HCT116 (cell line): ENCODE measurements at regions not wholly inside any gene's neighbourhood (a gene's known extent, or its start where the extent isn't known, plus 50 kb on each side); places are given as distances from the start of the nearest gene placed in this dataset.

Experiments used
- ATAC-seq: fragments of 200-7000 bp; cut with Tn5 transposase; 2 replicates; pipeline ENCODE4 v1.9.1; 2020; ENCODE audit warnings: mild to moderate bottlenecking, moderate library complexity
- BruUV-seq: library from RNA; stranded (reverse); fragments of 400-500 nt; replicated peaks from 2 replicates; lab custom pipeline; 2021; lab: Mats Ljungman, UMichigan
- CTCF ChIA-PET: fragments of 300-600 bp; sonication (Branson Sonifier 250); formaldehyde crosslinking; loops from one replicate; lab custom pipeline; 2021; ENCODE audit warnings: antibody characterized with exemption; lab: Charles Lee
- POLR2A ChIA-PET: fragments of 300-600, 350-600 bp; sonication (Branson Sonifier 250); formaldehyde crosslinking; loops from one replicate; lab custom pipeline; 2021; ENCODE audit warnings: antibody characterized with exemption; lab: Charles Lee
- RAD21 ChIA-PET, 2 experiments: fragments of 300-600 bp; sonication (Branson Sonifier 250); formaldehyde crosslinking; loops; one replicate each; lab custom pipeline; 2023; ENCODE audit warnings: low total read pairs in 2 of 2; ENCODE audit not compliant: uncharacterized antibody in 2 of 2, unreplicated experiment in 2 of 2, low non-redundant PET in 1 of 2; lab: Charles Lee
- DNase-seq: peaks from one replicate; pipeline ENCODE4 v3.0.0-alpha.2; 2010; ENCODE audit warnings: low read depth, low spot score
- H2AFZ ChIP-seq: fragments of 200-600 bp; shearing (Covaris generic), sonication (generic); 2 replicates; pipeline ENCODE4 v1.6.1; 2017; ENCODE audit warnings: low read depth, mixed run types, mixed read lengths, antibody characterized with exemption, low read length; ENCODE audit not compliant: poor library complexity, severe bottlenecking
- H3K27ac ChIP-seq: 2 replicates; pipeline ENCODE4 v1.5.1; 2012; ENCODE audit warnings: low read depth, low read length
- H3K27me3 ChIP-seq: fragments of 200-600 bp; sonication (generic); 2 replicates; pipeline ENCODE4 v1.6.1; 2016; ENCODE audit warnings: mixed run types, low read length, mixed read lengths; ENCODE audit not compliant: insufficient read depth
- H3K36me3 ChIP-seq, 2 experiments: fragments of 200-500 bp in 1 of 2; fragments of 200-600 bp in 1 of 2; sonication (Bioruptor generic) in 1 of 2; sonication (generic) in 1 of 2; 2 replicates each; pipeline versions ENCODE4 v1.5.1 to v1.6.1; 2014 to 2016; ENCODE audit warnings: low read length in 2 of 2, inconsistent platforms in 1 of 2, mixed read lengths in 1 of 2, mixed run types in 1 of 2; ENCODE audit not compliant: insufficient read depth in 2 of 2, control insufficient read depth in 1 of 2
- H3K4me1 ChIP-seq, 2 experiments: fragments of 200-600 bp in 1 of 2; sonication (generic) in 1 of 2; 2 replicates each; pipeline versions ENCODE4 v1.5.1 to v1.6.1; 2012 to 2017; ENCODE audit warnings: low read length in 2 of 2, inconsistent platforms in 1 of 2, mild to moderate bottlenecking in 1 of 2, mixed read lengths in 1 of 2, mixed run types in 1 of 2, moderate library complexity in 1 of 2; ENCODE audit not compliant: insufficient read depth in 2 of 2, control insufficient read depth in 1 of 2
- H3K4me2 ChIP-seq: fragments of 200-600 bp; sonication (generic); 2 replicates; pipeline ENCODE4 v1.6.1; 2017; ENCODE audit warnings: mixed run types, low read length, mixed read lengths
- H3K4me3 ChIP-seq, 2 experiments: fragments of 200-600 bp in 1 of 2; sonication (generic) in 1 of 2; replicated peaks in 1 of 2; 2 replicates each; pipeline ENCODE4 v1.5.1; 2011 to 2016; ENCODE audit warnings: low read length in 2 of 2, control low read depth in 1 of 2, low read depth in 1 of 2, mild to moderate bottlenecking in 1 of 2, mixed read lengths in 1 of 2, mixed run types in 1 of 2
- H3K79me2 ChIP-seq: fragments of 200-600 bp; sonication (generic); 2 replicates; pipeline ENCODE4 v1.6.1; 2017; ENCODE audit warnings: mild to moderate bottlenecking, mixed run types, low read length, moderate library complexity, mixed read lengths; ENCODE audit not compliant: insufficient read depth
- H3K9ac ChIP-seq: fragments of 200-600 bp; sonication (generic); 2 replicates; pipeline ENCODE4 v1.6.1; 2016; ENCODE audit warnings: low read length, mixed read lengths
- H3K9me2 ChIP-seq: fragments of 200-600 bp; sonication (generic), shearing (Covaris generic); 2 replicates; pipeline ENCODE4 v1.6.1; 2017; ENCODE audit warnings: mixed run types, mild to moderate bottlenecking, moderate library complexity; ENCODE audit not compliant: insufficient read depth
- H3K9me3 ChIP-seq, 2 experiments: fragments of 200-500 bp in 1 of 2; fragments of 200-600 bp in 1 of 2; sonication (Bioruptor generic) in 1 of 2; sonication (generic) in 1 of 2; 2 replicates each; pipeline ENCODE4 v1.6.1; 2014 to 2017; ENCODE audit warnings: low read length in 2 of 2, mixed read lengths in 2 of 2, inconsistent platforms in 1 of 2, low read depth in 1 of 2, mild to moderate bottlenecking in 1 of 2, mixed run types in 1 of 2, moderate library complexity in 1 of 2; ENCODE audit not compliant: control insufficient read depth in 1 of 2, insufficient read depth in 1 of 2
- H4K20me1 ChIP-seq: fragments of 200-600 bp; sonication (generic), shearing (Covaris generic); 2 replicates; pipeline ENCODE4 v1.6.1; 2017; ENCODE audit warnings: mixed run types, mild to moderate bottlenecking, moderate library complexity; ENCODE audit not compliant: insufficient read depth
- CEBPB ChIP-seq: IDR thresholded peaks from 2 replicates; pipeline ENCODE4 v1.6.1; 2012; ENCODE audit warnings: low read depth
- ELF1 ChIP-seq: IDR thresholded peaks from 2 replicates; pipeline ENCODE4 v1.6.1; 2012; ENCODE audit warnings: low read depth, borderline replicate concordance
- EZH2phosphoT487 ChIP-seq: fragments of 200-600 bp; IDR thresholded peaks from 2 replicates; pipeline ENCODE4 v1.6.1; 2018; ENCODE audit warnings: antibody characterized with exemption, borderline replicate concordance
- FOSL1 ChIP-seq: IDR thresholded peaks from 2 replicates; pipeline ENCODE4 v1.6.1; 2012; ENCODE audit warnings: low read depth
- JUND ChIP-seq: IDR thresholded peaks from 2 replicates; pipeline ENCODE4 v1.6.1; 2012
- POLR2A ChIP-seq: IDR thresholded peaks from 2 replicates; pipeline ENCODE4 v1.7.0; 2011; ENCODE audit warnings: borderline replicate concordance; ENCODE audit not compliant: insufficient read depth, insufficient read length; ENCODE audit errors: extremely low read depth
- POLR2AphosphoS5 ChIP-seq: IDR thresholded peaks from 2 replicates; pipeline ENCODE4 v1.6.1; 2011; ENCODE audit warnings: mild to moderate bottlenecking, low read depth, low read length, moderate library complexity
- SP1 ChIP-seq: IDR thresholded peaks from 2 replicates; pipeline ENCODE4 v1.6.1; 2012; ENCODE audit warnings: low read depth
- SRF ChIP-seq: IDR thresholded peaks from 2 replicates; pipeline ENCODE4 v1.6.1; 2012; ENCODE audit warnings: low read depth
- YY1 ChIP-seq: IDR thresholded peaks from 2 replicates; pipeline ENCODE4 v1.6.1; 2011; ENCODE audit warnings: low read length, low read depth, moderate library complexity, mild to moderate bottlenecking; ENCODE audit not compliant: insufficient replicate concordance; ENCODE audit errors: extremely low read depth
- ZFX ChIP-seq: fragments of 450-650 bp; IDR thresholded peaks from 2 replicates; pipeline ENCODE4 v1.6.1; 2017
- ZNF274 ChIP-seq: fragments of 200-500 bp; sonication (Bioruptor generic); IDR thresholded peaks from 2 replicates; pipeline ENCODE4 v1.6.1; 2014; ENCODE audit warnings: mild to moderate bottlenecking, low read depth, low read length, inconsistent platforms
- intact Hi-C: fragments of 100-400 bp; cut with micrococcal nuclease; formaldehyde crosslinking; loops from 2 replicates; pipeline ENCODE4 v1.10.0; 2022
- TF ChIP-seq, protein P1 (sequence below), 3 experiments: fragments of 200-600 bp in 1 of 3; sonication (generic) in 1 of 3; IDR thresholded peaks in 2 of 3; conservative IDR thresholded peaks in 1 of 3; 2 replicates each; pipeline ENCODE4 v1.5.1; 2012 to 2017; ENCODE audit warnings: low read depth in 2 of 3, low read length in 2 of 3, antibody characterized with exemption in 1 of 3, borderline replicate concordance in 1 of 3, control low read depth in 1 of 3, mild to moderate bottlenecking in 1 of 3, mixed read lengths in 1 of 3, mixed run types in 1 of 3, moderate library complexity in 1 of 3; ENCODE audit not compliant: insufficient read depth in 1 of 3
- TF ChIP-seq, protein P2 (sequence below): IDR thresholded peaks from 2 replicates; pipeline ENCODE4 v1.6.1; 2012

DNA sequence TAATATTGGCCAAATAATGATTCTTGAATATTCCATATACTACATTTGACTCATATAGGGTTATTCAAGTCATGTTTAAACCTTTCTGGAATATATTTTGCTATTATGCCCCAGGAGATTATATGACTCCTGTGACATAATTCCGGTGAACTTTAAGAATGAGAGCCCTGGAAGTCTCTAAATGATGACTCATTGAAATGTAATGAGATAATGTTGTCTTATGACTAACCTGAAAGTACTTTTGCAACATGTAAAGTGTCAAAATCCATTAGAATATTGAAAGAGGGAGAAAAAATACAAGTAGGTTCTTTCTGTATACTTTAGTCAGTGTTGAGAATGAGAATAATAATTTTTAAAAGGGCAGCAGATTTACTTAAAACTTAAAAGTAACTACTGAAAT is 830.4 kb downstream of the MAT2B start:
- Histone ChIP-seq H3K4me3 (no peak overlapping the region), H3K4me1 (no peaks in the 10 kb centered on the region), H3K36me3 (no peaks in the 10 kb centered on the region), H3K79me2 (no peaks in the 10 kb centered on the region), H2AFZ (no peak overlapping the region), H3K27ac (no peak overlapping the region), H3K9ac (no peak overlapping the region), H3K9me3 (peaks cover 7 to 14% of the 10 kb centered on the region in 2 experiments; a peak in 3 of 4 replicates), H4K20me1 (no peaks in the 10 kb centered on the region), H3K4me2 (no peak overlapping the region), H3K9me2 (no peaks in the 10 kb centered on the region), H3K27me3 (no peaks in the 10 kb centered on the region)
- ChIA-PET CTCF (no interaction called here), RAD21 (no interaction called here), POLR2A (no interaction called here)
- ATAC-seq (no peak), DNase-seq (no peak)
- no TSS peak for BruUV-seq
- TF ChIP-seq CEBPB (no peak), ELF1 (no peak), FOSL1 (no peak), ZFX (no peak), POLR2A (no peak), POLR2AphosphoS5 (no peak), EZH2phosphoT487 (no peak), SRF (no peak), YY1 (no peak), SP1 (no peak), JUND (no peak), ZNF274 (no peak)
- TF ChIP-seq, protein P1, sequence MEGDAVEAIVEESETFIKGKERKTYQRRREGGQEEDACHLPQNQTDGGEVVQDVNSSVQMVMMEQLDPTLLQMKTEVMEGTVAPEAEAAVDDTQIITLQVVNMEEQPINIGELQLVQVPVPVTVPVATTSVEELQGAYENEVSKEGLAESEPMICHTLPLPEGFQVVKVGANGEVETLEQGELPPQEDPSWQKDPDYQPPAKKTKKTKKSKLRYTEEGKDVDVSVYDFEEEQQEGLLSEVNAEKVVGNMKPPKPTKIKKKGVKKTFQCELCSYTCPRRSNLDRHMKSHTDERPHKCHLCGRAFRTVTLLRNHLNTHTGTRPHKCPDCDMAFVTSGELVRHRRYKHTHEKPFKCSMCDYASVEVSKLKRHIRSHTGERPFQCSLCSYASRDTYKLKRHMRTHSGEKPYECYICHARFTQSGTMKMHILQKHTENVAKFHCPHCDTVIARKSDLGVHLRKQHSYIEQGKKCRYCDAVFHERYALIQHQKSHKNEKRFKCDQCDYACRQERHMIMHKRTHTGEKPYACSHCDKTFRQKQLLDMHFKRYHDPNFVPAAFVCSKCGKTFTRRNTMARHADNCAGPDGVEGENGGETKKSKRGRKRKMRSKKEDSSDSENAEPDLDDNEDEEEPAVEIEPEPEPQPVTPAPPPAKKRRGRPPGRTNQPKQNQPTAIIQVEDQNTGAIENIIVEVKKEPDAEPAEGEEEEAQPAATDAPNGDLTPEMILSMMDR (IDR thresholded peaks at IDR 0.05 in 2 of 3, conservative IDR thresholded peaks at IDR 0.05 in 1 of 3; ENCODE audit: borderline replicate concordance in 1 of 3, insufficient read depth in 1 of 3, low read depth in 2 of 3, low read length in 2 of 3), result no peak
- TF ChIP-seq, protein P2, sequence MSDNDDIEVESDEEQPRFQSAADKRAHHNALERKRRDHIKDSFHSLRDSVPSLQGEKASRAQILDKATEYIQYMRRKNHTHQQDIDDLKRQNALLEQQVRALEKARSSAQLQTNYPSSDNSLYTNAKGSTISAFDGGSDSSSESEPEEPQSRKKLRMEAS, result no peak
- intact Hi-C loops, result no loop called here
